ENCODE measurements at regions not wholly inside any gene's neighbourhood (a gene's known extent, or its start where the extent isn't known, plus 50 kb on each side); places are given as distances from the start of the nearest gene placed in this dataset.

- TF ChIP-seq CTCF (IDR thresholded peaks at IDR 0.05) (no peak), POLR2A (IDR thresholded peaks at IDR 0.05) (no peak), POLR2AphosphoS5 (IDR thresholded peaks at IDR 0.05) (no peak), EP300 (IDR thresholded peaks at IDR 0.05) (no peak)
These were observed 349.3 kb downstream of the ZNF516 start for GRCh38 chr18:76145521-76146376.
